ENCODE measurements at regions not wholly inside any gene's neighbourhood (a gene's known extent, or its start where the extent isn't known, plus 50 kb on each side); places are given as distances from the start of the nearest gene placed in this dataset.

GRCh38 chr22:19621373-19622060 is 92.8 kb upstream of the SEPTIN5 start:
- H3K36me3 ChIP-seq (ENCODE audit: insufficient read depth): no peaks in the 10 kb centered on the region
- WGBS: 60% methylated on average over 18 of the region's 18 CpGs
- no peak overlapping the region for H3K27ac ChIP-seq (ENCODE audit: low read depth)
- no peak for DNase-seq (ENCODE audit: extremely low spot score)
- H3K4me3 ChIP-seq (ENCODE audit: low read depth, low read length): no peak overlapping the region
- no peaks in the 10 kb centered on the region for H3K4me1 ChIP-seq (ENCODE audit: insufficient read depth)

- Histone ChIP-seq H3K4me3 (ENCODE audit: low read depth, low read length) (no peak overlapping the region), H3K27ac (ENCODE audit: low read depth) (no peak overlapping the region), H3K4me1 (ENCODE audit: insufficient read depth) (no peaks in the 10 kb centered on the region), H3K36me3 (ENCODE audit: insufficient read depth) (no peaks in the 10 kb centered on the region)
- 36% methylated on average over 11 of the region's 11 CpGs for whole genome bisulfite sequencing
- DNase-seq (ENCODE audit: extremely low spot score): no peak
Measured at GRCh38 chr22:19622061-19622441, 92.3 kb upstream of the SEPTIN5 start.

GRCh38 chr22:19625331-19626041 is 88.8 kb upstream of the SEPTIN5 start:
- H3K4me3 ChIP-seq (ENCODE audit: low read depth, low read length): no peak overlapping the region
- H3K36me3 ChIP-seq (ENCODE audit: insufficient read depth): no peaks in the 10 kb centered on the region
- no peaks in the 10 kb centered on the region for H3K4me1 ChIP-seq (ENCODE audit: insufficient read depth)
- 75% methylated on average over 11 of the region's 11 CpGs for WGBS
- no peak overlapping the region for H3K27ac ChIP-seq (ENCODE audit: low read depth)
- DNase-seq (ENCODE audit: extremely low spot score): no peak

GRCh38 chr22:19626042-19626587 is 88.2 kb upstream of the SEPTIN5 start:
- no peaks in the 10 kb centered on the region for H3K36me3 ChIP-seq (ENCODE audit: insufficient read depth)
- 67% methylated on average over 7 of the region's 7 CpGs for WGBS
- H3K4me1 ChIP-seq (ENCODE audit: insufficient read depth): no peaks in the 10 kb centered on the region
- no peak overlapping the region for H3K4me3 ChIP-seq (ENCODE audit: low read depth, low read length)
- no peak for DNase-seq (ENCODE audit: extremely low spot score)
- H3K27ac ChIP-seq (ENCODE audit: low read depth): no peak overlapping the region

DNA sequence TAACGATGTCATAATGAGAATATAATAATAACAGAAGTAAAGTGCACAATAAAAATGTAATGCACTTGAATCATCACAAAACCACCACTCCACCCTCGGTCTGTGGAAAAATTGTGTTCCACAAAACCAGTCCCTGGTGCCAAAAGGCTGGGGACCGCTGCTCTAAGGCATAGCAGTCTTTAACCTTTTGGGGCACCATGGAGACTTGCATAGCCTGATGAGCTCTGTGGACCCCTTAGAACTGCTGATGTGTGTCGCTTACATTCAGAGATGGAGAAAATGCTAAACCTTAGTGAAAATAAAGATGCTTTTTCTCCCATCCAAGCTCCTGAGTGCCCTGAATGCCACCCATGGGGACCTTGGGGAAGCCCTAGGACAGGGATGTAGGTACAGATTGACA is 87.6 kb upstream of the SEPTIN5 start:
- 67% methylated on average over 4 of the region's 4 CpGs for WGBS
- no peak overlapping the region for H3K4me3 ChIP-seq (ENCODE audit: low read depth, low read length)
- no peaks in the 10 kb centered on the region for H3K36me3 ChIP-seq (ENCODE audit: insufficient read depth)
- H3K27ac ChIP-seq (ENCODE audit: low read depth): no peak overlapping the region
- no peak for DNase-seq (ENCODE audit: extremely low spot score)
- H3K4me1 ChIP-seq (ENCODE audit: insufficient read depth): no peaks in the 10 kb centered on the region

GRCh38 chr22:19628038-19628776 is 86.1 kb upstream of the SEPTIN5 start:
- DNase-seq (ENCODE audit: extremely low spot score): no peak
- no peaks in the 10 kb centered on the region for H3K4me1 ChIP-seq (ENCODE audit: insufficient read depth)
- H3K27ac ChIP-seq (ENCODE audit: low read depth): no peak overlapping the region
- H3K4me3 ChIP-seq (ENCODE audit: low read depth, low read length): no peak overlapping the region
- no peaks in the 10 kb centered on the region for H3K36me3 ChIP-seq (ENCODE audit: insufficient read depth)
- WGBS: 83% methylated on average over 11 of the region's 11 CpGs

DNA sequence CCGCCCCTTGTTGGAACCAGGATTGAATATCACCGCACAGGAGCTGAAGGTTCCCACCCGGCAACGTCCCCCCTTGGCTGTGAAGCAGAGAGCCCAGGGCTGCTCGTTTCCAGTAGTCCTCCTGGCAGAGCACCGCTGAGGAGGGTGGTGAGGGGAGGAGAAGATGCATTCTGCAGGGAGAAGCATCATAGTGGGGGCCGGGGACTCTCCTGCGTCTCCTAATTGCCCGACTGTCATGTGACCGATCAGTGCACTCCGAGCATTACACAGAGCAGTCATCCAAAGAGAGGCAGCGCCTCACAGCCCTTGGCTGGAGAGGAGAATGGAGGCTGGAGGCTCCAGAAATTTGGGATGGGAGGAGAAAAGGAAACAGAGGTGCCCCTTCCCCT is 85.0 kb upstream of the SEPTIN5 start:
- Histone ChIP-seq H3K36me3 (ENCODE audit: insufficient read depth) (no peaks in the 10 kb centered on the region), H3K4me1 (ENCODE audit: insufficient read depth) (no peaks in the 10 kb centered on the region), H3K27ac (ENCODE audit: low read depth) (no peak overlapping the region), H3K4me3 (ENCODE audit: low read depth, low read length) (no peak overlapping the region)
- WGBS: 54% methylated on average over 12 of the region's 12 CpGs
- DNase-seq (ENCODE audit: extremely low spot score): no peak

GRCh38 chr22:19629720-19630419 is 84.4 kb upstream of the SEPTIN5 start:
- 18% methylated on average over 13 of the region's 13 CpGs for WGBS

DNA sequence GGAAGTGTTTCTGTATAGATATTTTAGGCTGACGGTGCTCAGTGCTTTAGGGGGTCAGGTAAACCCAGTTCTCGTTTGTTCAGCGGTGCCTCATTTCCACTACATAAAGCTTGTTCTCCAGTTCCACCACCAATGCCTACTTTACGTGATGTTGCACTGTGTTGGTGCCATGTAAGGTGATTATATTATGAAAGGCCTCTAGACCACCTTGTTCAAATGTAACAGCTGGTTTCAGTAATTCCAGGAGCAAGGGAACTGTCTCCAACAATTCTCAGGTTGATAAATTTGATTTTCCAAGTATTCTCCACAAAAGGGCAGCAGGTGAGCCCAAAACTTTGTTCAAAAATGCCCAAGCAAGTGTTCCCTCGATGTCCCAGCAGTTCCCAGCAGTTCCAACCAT is 83.7 kb upstream of the SEPTIN5 start:
- Histone ChIP-seq H3K4me1 (ENCODE audit: insufficient read depth) (no peaks in the 10 kb centered on the region), H3K27ac (ENCODE audit: low read depth) (no peak overlapping the region), H3K36me3 (ENCODE audit: insufficient read depth) (no peaks in the 10 kb centered on the region), H3K4me3 (ENCODE audit: low read depth, low read length) (no peak overlapping the region)
- no peak for DNase-seq (ENCODE audit: extremely low spot score)
- WGBS: 76% methylated on average over 5 of the region's 5 CpGs

More at GRCh38 chr22:19629720-19630419, 84.4 kb upstream of the SEPTIN5 start:
- Histone ChIP-seq H3K4me1 (ENCODE audit: insufficient read depth) (no peaks in the 10 kb centered on the region), H3K4me3 (ENCODE audit: low read depth, low read length) (no peak overlapping the region), H3K27ac (ENCODE audit: low read depth) (no peak overlapping the region), H3K36me3 (ENCODE audit: insufficient read depth) (no peaks in the 10 kb centered on the region)
- peak; percentile 51 for DNase-seq (ENCODE audit: extremely low spot score)

DNA sequence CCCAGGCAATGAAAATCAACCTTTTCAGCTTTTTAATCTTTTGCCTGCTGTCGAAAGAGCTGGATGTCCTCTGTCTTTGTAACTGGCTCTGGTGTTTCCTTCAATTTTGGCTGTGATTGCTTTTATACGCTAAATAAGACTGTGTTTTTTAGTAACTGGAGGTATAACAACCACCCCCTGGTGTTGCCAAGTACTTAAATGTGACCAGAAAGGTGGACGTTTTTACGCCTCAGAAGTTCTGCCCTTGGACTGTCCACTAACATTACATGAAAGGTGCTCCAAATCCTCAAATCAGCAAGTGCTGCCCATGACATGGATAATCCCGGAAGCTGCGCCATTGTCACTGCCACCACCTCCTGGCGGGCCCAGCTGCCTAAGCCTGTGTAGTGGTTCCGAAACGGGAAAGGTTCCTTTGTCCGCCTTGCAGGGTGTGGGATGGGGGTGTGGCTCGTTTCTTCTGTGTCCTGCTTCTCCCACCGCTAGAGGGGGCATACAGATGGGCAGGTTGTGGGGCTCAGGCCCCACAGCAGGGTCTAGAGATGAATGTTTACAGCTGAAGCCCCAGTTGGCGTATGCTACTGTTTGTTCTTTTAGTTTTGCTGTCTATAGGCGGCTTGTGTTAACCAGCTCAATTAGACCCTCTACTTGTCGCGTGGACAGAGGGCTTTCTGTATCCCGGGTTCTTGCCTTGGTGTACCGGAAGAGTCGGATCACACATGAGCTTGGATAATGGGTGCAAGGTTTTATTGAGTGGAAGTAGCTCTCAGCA is 82.2 kb upstream of the SEPTIN5 start:
- H3K4me3 ChIP-seq (ENCODE audit: low read depth, low read length): no peak overlapping the region
- 53% methylated on average over 19 of the region's 19 CpGs for WGBS
- H3K4me1 ChIP-seq (ENCODE audit: insufficient read depth): no peaks in the 10 kb centered on the region
- H3K36me3 ChIP-seq (ENCODE audit: insufficient read depth): no peaks in the 10 kb centered on the region
- DNase-seq (ENCODE audit: extremely low spot score): no peak
- no peak overlapping the region for H3K27ac ChIP-seq (ENCODE audit: low read depth)

- 70% methylated on average over 17 of the region's 17 CpGs for WGBS
- Histone ChIP-seq H3K4me1 (ENCODE audit: insufficient read depth) (no peaks in the 10 kb centered on the region), H3K27ac (ENCODE audit: low read depth) (no peak overlapping the region), H3K36me3 (ENCODE audit: insufficient read depth) (no peaks in the 10 kb centered on the region), H3K4me3 (ENCODE audit: low read depth, low read length) (no peak overlapping the region)
- DNase-seq (ENCODE audit: extremely low spot score): no peak
Measured at GRCh38 chr22:19632668-19633148, 81.6 kb upstream of the SEPTIN5 start.

- DNase-seq (ENCODE audit: extremely low spot score): no peak
- no peak overlapping the region for H3K27ac ChIP-seq (ENCODE audit: low read depth)
- H3K36me3 ChIP-seq (ENCODE audit: insufficient read depth): no peaks in the 10 kb centered on the region
- H3K4me1 ChIP-seq (ENCODE audit: insufficient read depth): no peaks in the 10 kb centered on the region
- 71% methylated on average over 23 of the region's 23 CpGs for WGBS
- H3K4me3 ChIP-seq (ENCODE audit: low read depth, low read length): no peak overlapping the region
Measured at GRCh38 chr22:19634226-19634975, 79.9 kb upstream of the SEPTIN5 start.

Data from urinary bladder (tissue), 3 donors.